ENCODE measurements at regions not wholly inside any gene's neighbourhood (a gene's known extent, or its start where the extent isn't known, plus 50 kb on each side); places are given as distances from the start of the nearest gene placed in this dataset.
"Not testable (repeated sequence)": the region's sequence is repeated elsewhere in the genome, so short reads cannot be mapped to it uniquely, and the experiment has no call there.

DNA sequence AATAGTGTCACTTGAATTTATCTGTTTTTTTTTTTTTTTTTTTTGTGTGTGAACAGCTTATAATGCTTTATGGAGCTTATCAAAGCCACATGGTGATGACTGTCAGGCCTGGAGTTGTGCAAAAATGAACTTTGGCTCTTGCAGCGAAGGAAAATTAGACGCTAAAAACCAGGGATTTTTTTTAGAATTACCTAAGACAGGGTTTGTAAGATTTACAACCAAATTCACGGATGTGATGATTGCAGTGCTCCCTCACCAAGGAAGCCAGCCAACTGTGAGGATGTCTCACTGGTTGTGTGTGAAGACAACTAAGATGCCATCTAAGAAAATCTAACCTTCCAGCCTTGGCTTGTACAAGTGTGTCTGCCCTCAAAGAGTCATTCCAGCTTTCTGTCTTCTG is 127.1 kb upstream of the SLC4A4 start:
- DNase-seq: no peak

DNA sequence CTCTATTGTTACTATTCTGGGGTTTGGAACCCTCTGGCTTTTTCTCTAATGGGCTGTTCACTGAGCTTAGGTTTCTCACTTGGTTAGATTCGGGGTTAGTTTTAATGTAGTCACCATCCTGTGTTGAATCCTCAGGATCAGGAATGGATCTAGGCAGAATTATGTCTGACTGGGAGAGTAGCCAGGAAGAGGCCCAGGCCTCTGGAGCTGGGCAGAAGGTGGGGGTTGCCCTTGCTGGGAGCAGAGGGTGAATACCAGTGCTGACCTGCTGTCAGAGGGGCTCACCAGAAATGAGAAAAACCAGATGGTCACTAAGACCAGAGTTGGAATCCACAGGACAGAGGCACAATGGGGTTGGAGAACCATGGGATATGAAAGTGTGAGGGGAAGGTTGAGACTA is 126.6 kb upstream of the SLC4A4 start:
- DNase-seq: no peak

DNA sequence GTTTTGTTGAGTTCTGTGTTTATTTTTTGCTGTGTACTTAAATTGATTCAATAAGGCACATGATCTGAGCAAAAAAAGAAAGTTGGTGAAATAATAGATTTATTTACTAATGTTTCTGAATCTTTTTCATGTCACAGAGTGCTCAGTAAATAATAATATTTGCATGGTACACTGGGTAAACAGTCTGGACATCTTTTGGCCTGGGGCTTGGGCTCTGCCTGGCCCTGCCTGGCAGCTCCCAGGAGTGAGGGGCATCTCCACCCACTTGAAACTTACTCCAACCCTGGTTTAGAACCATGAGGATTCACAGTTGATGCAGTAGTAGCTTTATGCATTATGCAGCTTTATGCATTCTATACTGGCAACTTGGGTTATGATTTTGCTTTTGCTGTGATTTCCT is 124.2 kb upstream of the SLC4A4 start:
- DNase-seq: no peak

GRCh38 chr4:71216316-71216959 is 122.4 kb upstream of the SLC4A4 start:
- DNase-seq: no peak

DNA sequence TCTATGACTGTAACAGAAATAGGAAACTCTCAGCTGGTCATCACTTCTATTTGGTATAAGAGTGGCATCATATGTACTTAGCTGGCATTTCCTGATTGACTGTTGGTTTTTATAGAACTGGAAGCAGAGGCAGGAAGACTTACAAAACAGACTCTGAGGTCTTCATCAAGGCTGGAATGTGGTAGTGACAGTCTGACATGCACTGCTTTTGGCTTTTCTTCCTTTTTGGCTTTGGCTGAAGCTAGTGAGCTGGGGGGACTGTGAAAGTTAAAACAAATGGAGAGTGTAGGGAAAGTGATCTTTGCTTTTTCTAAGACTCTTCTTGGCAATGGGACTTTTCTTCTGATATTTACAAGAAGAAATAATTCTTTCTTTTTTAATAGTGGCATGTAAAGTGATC is 121.1 kb upstream of the SLC4A4 start:
- no peak for DNase-seq

DNA sequence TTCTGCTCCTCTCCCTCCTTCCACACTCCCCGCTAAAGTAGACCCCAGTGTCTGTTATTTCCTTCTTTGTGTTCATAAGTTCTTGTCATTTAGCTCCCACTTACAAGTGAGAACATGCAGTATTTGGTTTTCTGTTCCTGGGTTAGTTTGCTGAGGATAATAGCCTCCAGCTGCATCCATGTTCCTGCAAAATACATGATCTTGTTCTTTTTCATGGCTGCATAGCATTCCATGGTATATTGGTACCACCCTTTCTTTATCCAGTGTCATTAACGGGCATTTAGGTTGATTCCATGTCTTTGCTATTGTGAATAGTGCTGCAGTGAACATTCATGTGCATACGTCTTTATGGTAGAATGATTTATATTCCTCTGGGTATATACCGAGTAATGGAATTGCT is 118.0 kb upstream of the SLC4A4 start:
- not testable (repeated sequence) for DNase-seq

- no peak for DNase-seq
Observed at GRCh38 chr4:71221510-71222466, 117.0 kb upstream of the SLC4A4 start.

DNA sequence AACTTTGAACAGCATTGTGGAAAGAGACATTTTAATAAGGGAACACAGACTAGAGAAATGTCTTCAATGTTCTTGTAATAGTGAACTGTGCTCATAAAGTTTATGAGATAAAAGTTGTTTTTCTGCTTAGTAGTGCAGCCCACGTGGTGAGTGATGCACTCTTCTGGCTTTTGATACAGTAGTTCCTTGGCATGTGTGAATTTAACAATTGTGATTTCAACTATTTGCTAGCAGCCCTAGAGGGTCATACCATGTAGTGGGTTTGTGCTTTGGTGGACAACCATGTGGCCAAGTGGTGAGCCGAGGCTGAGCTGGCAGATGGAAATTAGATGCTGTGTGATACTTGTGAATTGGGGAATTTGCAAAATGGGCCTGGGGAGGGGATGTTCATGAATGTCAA is 116.2 kb upstream of the SLC4A4 start:
- no peak for DNase-seq

GRCh38 chr4:71229477-71230270 is 109.1 kb upstream of the SLC4A4 start:
- DNase-seq: no peak

DNA sequence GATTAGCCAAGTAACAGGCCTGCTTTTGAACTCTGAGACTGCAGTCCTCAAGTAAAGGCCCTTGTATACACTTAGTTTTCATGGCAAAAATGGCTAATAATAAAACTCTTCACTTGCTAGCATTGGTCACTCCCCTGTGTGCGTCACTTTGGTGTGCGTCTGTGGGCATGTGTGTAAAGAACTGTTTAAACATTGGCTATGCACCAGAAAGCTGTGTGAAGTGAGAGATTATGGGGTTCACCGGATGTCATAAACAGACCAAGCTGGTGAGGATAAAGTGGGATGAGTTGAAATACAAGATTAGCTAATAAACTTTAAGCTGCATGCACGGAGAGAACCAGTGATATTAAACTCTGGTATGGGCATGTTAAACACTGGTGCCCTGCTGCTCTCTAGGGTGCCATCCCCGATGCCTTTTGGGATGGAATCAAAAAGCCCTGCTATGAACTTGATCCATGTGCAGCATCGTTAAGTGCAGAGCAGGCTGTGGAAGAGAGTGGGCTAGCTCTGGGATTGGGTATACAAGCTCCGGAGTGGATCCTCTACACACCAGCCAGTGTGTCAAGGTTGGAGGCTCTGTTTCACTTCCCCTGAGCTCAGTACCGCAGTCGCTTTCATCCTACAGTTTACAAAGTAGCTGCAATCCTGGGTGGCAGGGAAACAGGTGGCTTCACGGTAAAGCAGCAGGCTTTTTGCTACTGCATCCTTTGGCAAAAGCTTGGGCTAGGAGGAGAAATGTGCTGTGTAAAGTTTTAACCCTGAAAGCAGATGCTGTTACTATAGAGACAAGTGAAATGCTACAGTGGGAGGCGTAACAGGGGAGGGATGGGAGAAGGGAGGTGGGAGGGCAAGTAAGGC is 108.3 kb upstream of the SLC4A4 start:
- DNase-seq: no peak

GRCh38 chr4:71231129-71232055 is 107.4 kb upstream of the SLC4A4 start:
- no peak for DNase-seq

DNA sequence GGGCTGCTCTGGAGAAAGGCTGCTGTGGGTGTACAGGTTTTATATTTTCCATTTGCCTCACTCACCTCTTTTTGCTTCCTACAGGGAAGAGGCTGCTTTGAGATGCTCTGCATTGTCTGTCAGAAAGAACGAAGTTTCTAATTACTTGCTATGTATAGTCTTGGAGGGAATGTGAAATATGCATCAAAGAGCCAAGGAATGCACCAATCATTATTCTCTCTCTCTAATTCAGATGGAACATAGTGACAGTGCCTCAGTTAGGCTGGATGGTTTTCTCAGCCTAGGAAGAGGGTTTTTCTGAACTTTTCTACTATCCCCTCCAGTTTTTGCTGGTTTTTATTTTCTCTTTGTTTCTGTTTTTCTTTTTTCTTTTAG is 106.8 kb upstream of the SLC4A4 start:
- no peak for DNase-seq

GRCh38 chr4:71232846-71233245 is 106.0 kb upstream of the SLC4A4 start:
- DNase-seq: no peak

GRCh38 chr4:71235311-71236201 is 103.3 kb upstream of the SLC4A4 start:
- DNase-seq: no peak

DNA sequence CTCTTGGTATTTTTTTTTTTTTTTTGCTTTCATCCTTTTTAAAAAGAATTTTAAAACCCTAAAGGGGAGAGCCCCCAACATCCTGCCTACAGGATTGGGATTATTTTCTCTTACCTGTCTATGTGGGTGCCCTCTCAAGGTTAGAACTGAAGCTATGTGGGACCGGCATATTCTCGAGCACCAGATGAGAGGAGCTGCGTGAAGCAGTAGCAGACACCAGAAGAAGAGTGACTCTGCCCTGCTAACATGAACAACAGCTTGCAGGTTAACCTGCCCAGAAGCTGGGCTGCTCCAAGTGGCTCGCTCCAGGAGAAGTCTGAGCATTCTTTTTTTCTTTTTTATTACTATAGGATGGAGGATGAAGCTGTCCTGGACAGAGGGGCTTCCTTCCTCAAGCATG is 102.6 kb upstream of the SLC4A4 start:
- no peak for DNase-seq

GRCh38 chr4:71237641-71238040 is 101.2 kb upstream of the SLC4A4 start:
- no peak for DNase-seq

- DNase-seq: no peak
Observed at GRCh38 chr4:71239365-71239764, 99.5 kb upstream of the SLC4A4 start.

- no peak for DNase-seq
Observed at GRCh38 chr4:71240094-71240493, 98.7 kb upstream of the SLC4A4 start.

GRCh38 chr4:71241501-71242288 is 97.1 kb upstream of the SLC4A4 start:
- no peak for DNase-seq

Data from activated naive CD4-positive, alpha-beta T cell treated with anti-CD3 and anti-CD28 coated beads, Interleukin-2, amount 50 U/mL, for 16 hours (primary cell).